Osteocyte (in vitro differentiated cells): ENCODE measurements at regions not wholly inside any gene's neighbourhood (a gene's known extent, or its start where the extent isn't known, plus 50 kb on each side); places are given as distances from the start of the nearest gene placed in this dataset.

Experiments used
- DNase-seq: peaks from one replicate; pipeline ENCODE4 v3.0.0; 2021; ENCODE audit warnings: mixed read lengths; ENCODE audit not compliant: unreplicated experiment; ENCODE audit errors: extremely low spot score
- H3K27ac Mint-ChIP-seq: one replicate; pipeline ENCODE4 v1.8.0; 2021; ENCODE audit warnings: mild to moderate bottlenecking, mixed read lengths; ENCODE audit not compliant: unreplicated experiment
- H3K27me3 Mint-ChIP-seq: one replicate; pipeline ENCODE4 v1.8.0; 2021; ENCODE audit warnings: mixed read lengths; ENCODE audit not compliant: unreplicated experiment
- H3K36me3 Mint-ChIP-seq: one replicate; pipeline ENCODE4 v1.8.0; 2021; ENCODE audit warnings: mixed read lengths; ENCODE audit not compliant: unreplicated experiment
- H3K4me1 Mint-ChIP-seq: one replicate; pipeline ENCODE4 v1.8.0; 2021; ENCODE audit warnings: mixed read lengths; ENCODE audit not compliant: unreplicated experiment
- H3K4me3 Mint-ChIP-seq: one replicate; pipeline ENCODE4 v1.8.0; 2021; ENCODE audit warnings: mild to moderate bottlenecking, moderate library complexity, mixed read lengths; ENCODE audit not compliant: unreplicated experiment
- H3K9me3 Mint-ChIP-seq: one replicate; pipeline ENCODE4 v1.8.0; 2021; ENCODE audit warnings: mixed read lengths; ENCODE audit not compliant: unreplicated experiment
- TF ChIP-seq, protein P1 (sequence below): fragments of 200-600 bp; sonication (generic); IDR thresholded peaks from 2 replicates; pipeline ENCODE4 v1.5.0; 2021; ENCODE audit warnings: antibody characterized with exemption, mild to moderate bottlenecking, moderate library complexity

- no peak overlapping the region for H3K27ac Mint-ChIP-seq
- H3K9me3 Mint-ChIP-seq = no peaks in the 10 kb centered on the region
- TF ChIP-seq, protein P1, sequence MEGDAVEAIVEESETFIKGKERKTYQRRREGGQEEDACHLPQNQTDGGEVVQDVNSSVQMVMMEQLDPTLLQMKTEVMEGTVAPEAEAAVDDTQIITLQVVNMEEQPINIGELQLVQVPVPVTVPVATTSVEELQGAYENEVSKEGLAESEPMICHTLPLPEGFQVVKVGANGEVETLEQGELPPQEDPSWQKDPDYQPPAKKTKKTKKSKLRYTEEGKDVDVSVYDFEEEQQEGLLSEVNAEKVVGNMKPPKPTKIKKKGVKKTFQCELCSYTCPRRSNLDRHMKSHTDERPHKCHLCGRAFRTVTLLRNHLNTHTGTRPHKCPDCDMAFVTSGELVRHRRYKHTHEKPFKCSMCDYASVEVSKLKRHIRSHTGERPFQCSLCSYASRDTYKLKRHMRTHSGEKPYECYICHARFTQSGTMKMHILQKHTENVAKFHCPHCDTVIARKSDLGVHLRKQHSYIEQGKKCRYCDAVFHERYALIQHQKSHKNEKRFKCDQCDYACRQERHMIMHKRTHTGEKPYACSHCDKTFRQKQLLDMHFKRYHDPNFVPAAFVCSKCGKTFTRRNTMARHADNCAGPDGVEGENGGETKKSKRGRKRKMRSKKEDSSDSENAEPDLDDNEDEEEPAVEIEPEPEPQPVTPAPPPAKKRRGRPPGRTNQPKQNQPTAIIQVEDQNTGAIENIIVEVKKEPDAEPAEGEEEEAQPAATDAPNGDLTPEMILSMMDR = no peak
- H3K4me3 Mint-ChIP-seq = no peak overlapping the region
- no peaks in the 10 kb centered on the region for H3K36me3 Mint-ChIP-seq
- H3K4me1 Mint-ChIP-seq = peaks cover 6% of the 10 kb centered on the region
- H3K27me3 Mint-ChIP-seq = peaks cover 29% of the 10 kb centered on the region
- no peak for DNase-seq
These were observed 198.8 kb upstream of the CTNNB1 start for GRCh38 chr3:41000471-41000870.

DNA sequence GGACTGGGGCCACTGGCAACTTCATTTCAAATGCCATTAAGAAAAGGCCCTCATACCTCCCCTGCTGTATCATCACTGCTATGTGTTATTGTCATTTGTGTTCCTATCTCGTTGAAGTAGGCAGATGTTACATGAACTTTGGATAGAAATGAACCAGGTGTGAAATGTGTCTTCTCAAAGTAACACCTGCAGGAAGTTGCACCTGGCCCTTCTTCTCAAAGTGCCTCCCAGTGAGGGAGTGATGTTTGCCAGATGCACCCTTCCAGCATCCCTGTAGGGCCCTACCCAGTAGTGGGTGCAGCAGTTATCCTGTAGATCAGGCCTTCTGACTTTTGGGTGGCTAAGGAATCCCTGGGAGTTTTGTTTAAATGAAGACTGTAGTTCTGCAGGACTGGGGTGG, 197.7 kb upstream of the CTNNB1 start:
- DNase-seq = no peak
- TF ChIP-seq, protein P1 = no peak
- Mint-ChIP-seq H3K36me3 (no peaks in the 10 kb centered on the region), H3K27ac (no peak overlapping the region), H3K4me1 (peaks cover 2% of the 10 kb centered on the region), H3K9me3 (peaks cover under 1% of the 10 kb centered on the region), H3K4me3 (no peak overlapping the region), H3K27me3 (peaks cover 28% of the 10 kb centered on the region)

- DNase-seq = no peak
- Mint-ChIP-seq H3K4me1 (no peaks in the 10 kb centered on the region), H3K9me3 (peaks cover 6% of the 10 kb centered on the region)
These were observed 197.2 kb upstream of the CTNNB1 start for GRCh38 chr3:41002104-41002503.

DNA sequence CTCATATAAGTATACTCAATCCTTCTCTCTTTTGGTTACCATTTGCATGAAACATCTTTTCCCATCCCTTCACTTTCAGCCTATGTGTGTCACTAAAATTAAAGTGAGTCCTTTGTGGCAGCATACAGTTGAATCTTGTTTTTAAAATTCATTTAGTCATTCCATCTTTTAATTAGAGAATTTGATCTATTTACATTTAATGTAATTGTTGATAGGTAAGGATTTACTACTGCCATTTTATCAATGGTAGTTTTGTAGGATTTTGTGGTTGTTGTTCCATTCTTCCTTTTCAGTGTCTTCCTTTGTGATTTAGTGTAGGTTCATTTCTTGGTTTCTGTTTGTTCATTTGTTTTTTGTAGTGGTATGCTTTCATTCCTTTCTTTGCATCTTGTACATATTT, 191.9 kb upstream of the CTNNB1 start:
- no peaks in the 10 kb centered on the region for H3K4me1 Mint-ChIP-seq
- no peaks in the 10 kb centered on the region for H3K36me3 Mint-ChIP-seq
- no peak overlapping the region for H3K27ac Mint-ChIP-seq
- H3K9me3 Mint-ChIP-seq = peaks cover 21% of the 10 kb centered on the region
- DNase-seq = no peak
- H3K27me3 Mint-ChIP-seq = peaks cover 16% of the 10 kb centered on the region
- TF ChIP-seq, protein P1 = no peak
- no peak overlapping the region for H3K4me3 Mint-ChIP-seq

More at GRCh38 chr3:41002104-41002503, 197.2 kb upstream of the CTNNB1 start:
- H3K27ac Mint-ChIP-seq = no peak overlapping the region
- TF ChIP-seq, protein P1 = no peak
- no peaks in the 10 kb centered on the region for H3K36me3 Mint-ChIP-seq
- H3K4me3 Mint-ChIP-seq = no peak overlapping the region
- peaks cover 32% of the 10 kb centered on the region for H3K27me3 Mint-ChIP-seq

- Mint-ChIP-seq H3K27me3 (peaks cover 3% of the 10 kb centered on the region), H3K9me3 (peaks cover 17% of the 10 kb centered on the region), H3K36me3 (no peaks in the 10 kb centered on the region), H3K27ac (no peak overlapping the region), H3K4me1 (no peaks in the 10 kb centered on the region), H3K4me3 (no peak overlapping the region)
- DNase-seq = no peak
- TF ChIP-seq, protein P1 = no peak
These were observed 187.5 kb upstream of the CTNNB1 start for GRCh38 chr3:41011854-41012253.
